ENCODE measurements at regions not wholly inside any gene's neighbourhood (a gene's known extent, or its start where the extent isn't known, plus 50 kb on each side); places are given as distances from the start of the nearest gene placed in this dataset.

GRCh38 chr10:14397066-14397465 is 66.3 kb upstream of the FRMD4A start:
- intact Hi-C loops (cut with micrococcal nuclease; ENCODE audit: unreplicated experiment) = no loop called here
- Histone ChIP-seq H3K36me3 (ENCODE audit: control insufficient read depth, insufficient read depth, low read length) (no peaks in the 10 kb centered on the region), H3K4me1 (no peaks in the 10 kb centered on the region), H3K9me3 (no peaks in the 10 kb centered on the region), H3K27me3 (replicated peaks; ENCODE audit: control insufficient read depth, insufficient read depth, low read length) (no peaks in the 10 kb centered on the region), H3K4me3 (ENCODE audit: low read depth, low read length) (no peak overlapping the region)
- no TSS peak for BruUV-seq (replicated peaks)
- peaks cover 2% of the 10 kb centered on the region for H3K27me3 Mint-ChIP-seq (ENCODE audit: insufficient read depth, unreplicated experiment)
- ChIA-PET POLR2A (interaction anchor here (0.6 kb wide), 1 partner anchor 117 kb away, joined by 5 read pairs; no protein-coding TSS in a partner anchor), CTCF (interaction anchor here (0.6 to 0.7 kb wide), 3 partner anchors 20 to 373 kb away, joined by 3 to 5 read pairs (median 4); no protein-coding TSS in a partner anchor)
- peaks cover 30% of the 10 kb centered on the region for H3K9me3 Mint-ChIP-seq (ENCODE audit: unreplicated experiment)
- no peak overlapping the region for H3K27ac Mint-ChIP-seq (ENCODE audit: unreplicated experiment)
- H3K4me3 Mint-ChIP-seq (ENCODE audit: unreplicated experiment) = no peak overlapping the region
- DNase-seq = no peak
- TF ChIP-seq CTCF (IDR thresholded peaks at IDR 0.05; ENCODE audit: insufficient read depth in 1 of 2, low read depth in 1 of 2, low read length in 1 of 2, severe bottlenecking in 1 of 2, unreplicated experiment in 1 of 2) = no peak
- no peaks in the 10 kb centered on the region for H3K36me3 Mint-ChIP-seq (ENCODE audit: insufficient read depth, unreplicated experiment)
- H3K4me1 Mint-ChIP-seq (ENCODE audit: low read depth, unreplicated experiment) = no peaks in the 10 kb centered on the region

GRCh38 chr10:14396411-14397048 is 65.8 kb upstream of the FRMD4A start:
- H3K9me3 ChIP-seq = no peaks in the 10 kb centered on the region
- H3K4me1 ChIP-seq = no peaks in the 10 kb centered on the region
- CTCF ChIA-PET = interaction anchor here (0.7 kb wide), 2 partner anchors 151 to 374 kb away, joined by 4 to 5 read pairs; no protein-coding TSS in a partner anchor
- no peaks in the 10 kb centered on the region for H3K27me3 ChIP-seq (replicated peaks; ENCODE audit: control insufficient read depth, insufficient read depth, low read length)
- BruUV-seq (replicated peaks) = no TSS peak
- H3K4me3 ChIP-seq (ENCODE audit: low read depth, low read length) = no peak overlapping the region
- no peaks in the 10 kb centered on the region for H3K36me3 Mint-ChIP-seq (ENCODE audit: insufficient read depth, unreplicated experiment)
- intact Hi-C loops (cut with micrococcal nuclease; ENCODE audit: unreplicated experiment) = no loop called here
- H3K9me3 Mint-ChIP-seq (ENCODE audit: unreplicated experiment) = peaks cover 30% of the 10 kb centered on the region
- H3K4me1 Mint-ChIP-seq (ENCODE audit: low read depth, unreplicated experiment) = no peaks in the 10 kb centered on the region
- H3K4me3 Mint-ChIP-seq (ENCODE audit: unreplicated experiment) = no peak overlapping the region
- H3K36me3 ChIP-seq (ENCODE audit: control insufficient read depth, insufficient read depth, low read length) = no peaks in the 10 kb centered on the region
- peak; percentile 23 to 59 for TF ChIP-seq CTCF (IDR thresholded peaks at IDR 0.05; ENCODE audit: insufficient read depth in 1 of 2, low read depth in 1 of 2, low read length in 1 of 2, severe bottlenecking in 1 of 2, unreplicated experiment in 1 of 2)
- H3K27me3 Mint-ChIP-seq (ENCODE audit: insufficient read depth, unreplicated experiment) = peaks cover 2% of the 10 kb centered on the region
- no peak for DNase-seq
- no peak overlapping the region for H3K27ac Mint-ChIP-seq (ENCODE audit: unreplicated experiment)
- POLR2A ChIA-PET = no interaction called here

GRCh38 chr10:14394179-14394578 is 63.5 kb upstream of the FRMD4A start:
- no peaks in the 10 kb centered on the region for H3K9me3 ChIP-seq
- intact Hi-C loops (cut with micrococcal nuclease; ENCODE audit: unreplicated experiment) = no loop called here
- no peak for DNase-seq
- TF ChIP-seq CTCF (IDR thresholded peaks at IDR 0.05; ENCODE audit: insufficient read depth in 1 of 2, low read depth in 1 of 2, low read length in 1 of 2, severe bottlenecking in 1 of 2, unreplicated experiment in 1 of 2) = no peak
- no peak overlapping the region for H3K27ac Mint-ChIP-seq (ENCODE audit: unreplicated experiment)
- H3K4me3 Mint-ChIP-seq (ENCODE audit: unreplicated experiment) = no peak overlapping the region
- H3K36me3 Mint-ChIP-seq (ENCODE audit: insufficient read depth, unreplicated experiment) = no peaks in the 10 kb centered on the region
- no peak overlapping the region for H3K4me3 ChIP-seq (ENCODE audit: low read depth, low read length)
- H3K27me3 ChIP-seq (replicated peaks; ENCODE audit: control insufficient read depth, insufficient read depth, low read length) = no peaks in the 10 kb centered on the region
- H3K4me1 ChIP-seq = no peaks in the 10 kb centered on the region
- H3K4me1 Mint-ChIP-seq (ENCODE audit: low read depth, unreplicated experiment) = no peaks in the 10 kb centered on the region
- CTCF ChIA-PET = no interaction called here
- H3K36me3 ChIP-seq (ENCODE audit: control insufficient read depth, insufficient read depth, low read length) = no peaks in the 10 kb centered on the region
- peaks cover 31% of the 10 kb centered on the region for H3K9me3 Mint-ChIP-seq (ENCODE audit: unreplicated experiment)
- no TSS peak for BruUV-seq (replicated peaks)
- POLR2A ChIA-PET = no interaction called here
- H3K27me3 Mint-ChIP-seq (ENCODE audit: insufficient read depth, unreplicated experiment) = peaks cover 2% of the 10 kb centered on the region

Measured in Caco-2 (cell line).